Head of caudate nucleus (tissue), 42 donors: ENCODE measurements at regions not wholly inside any gene's neighbourhood (a gene's known extent, or its start where the extent isn't known, plus 50 kb on each side); places are given as distances from the start of the nearest gene placed in this dataset.

Experiments
- DNase-seq, 42 donors: peaks; one replicate each; pipeline versions ENCODE4 v3.0.0 to v3.0.0-alpha.2; 2020 to 2021; ENCODE audit warnings: mixed read lengths in 7 of 42
- intact Hi-C: fragments of 100-400 bp; cut with DNase I; formaldehyde crosslinking; loops from one replicate; pipeline ENCODE4 v1.15.0; 2022

GRCh38 chr2:120448961-120449810 lies 103.2 kb downstream of the INHBB start:
- intact Hi-C loops: no loop called here
- peak in 2 of 42 donors; percentile 10 to 23 for DNase-seq

- peak in 2 of 42 donors; percentile 8 for DNase-seq
- intact Hi-C loops: no loop called here
Measured at GRCh38 chr2:120450196-120450820, 104.4 kb downstream of the INHBB start.

GRCh38 chr2:120451334-120451733 lies 105.4 kb downstream of the INHBB start:
- DNase-seq: peak in 1 of 42 donors; percentile 3
- intact Hi-C loops: no loop called here

- intact Hi-C loops: no loop called here
Measured at GRCh38 chr2:120452131-120452530, 106.2 kb downstream of the INHBB start.

GRCh38 chr2:120452945-120453634 lies 107.2 kb downstream of the INHBB start:
- no peak for DNase-seq
- intact Hi-C loops: no loop called here

More at GRCh38 chr2:120452131-120452530, 106.2 kb downstream of the INHBB start:
- DNase-seq: no peak

- no peak for DNase-seq
Measured at GRCh38 chr2:120453635-120453998, 107.7 kb downstream of the INHBB start.

GRCh38 chr2:120454654-120455385 lies 108.9 kb downstream of the INHBB start:
- DNase-seq: no peak
- intact Hi-C loops: no loop called here

More at GRCh38 chr2:120453635-120453998, 107.7 kb downstream of the INHBB start:
- intact Hi-C loops: no loop called here

GRCh38 chr2:120455390-120455789 lies 109.5 kb downstream of the INHBB start:
- DNase-seq: no peak
- intact Hi-C loops: no loop called here

GRCh38 chr2:120456867-120457266 lies 110.9 kb downstream of the INHBB start:
- intact Hi-C loops: no loop called here
- no peak for DNase-seq

GRCh38 chr2:120460511-120460910 lies 114.6 kb downstream of the INHBB start:
- no peak for DNase-seq

GRCh38 chr2:120461092-120461491 lies 115.2 kb downstream of the INHBB start:
- no peak for DNase-seq

More at GRCh38 chr2:120460511-120460910, 114.6 kb downstream of the INHBB start:
- intact Hi-C loops: no loop called here

GRCh38 chr2:120461546-120462537 lies 115.9 kb downstream of the INHBB start:
- no peak for DNase-seq

More at GRCh38 chr2:120461092-120461491, 115.2 kb downstream of the INHBB start:
- intact Hi-C loops: no loop called here

GRCh38 chr2:120463527-120463926 lies 117.6 kb downstream of the INHBB start:
- DNase-seq: peak in 1 of 42 donors; percentile 16
- intact Hi-C loops: no loop called here

More at GRCh38 chr2:120461546-120462537, 115.9 kb downstream of the INHBB start:
- intact Hi-C loops: no loop called here

GRCh38 chr2:120463996-120464395 lies 118.1 kb downstream of the INHBB start:
- intact Hi-C loops: no loop called here
- no peak for DNase-seq

GRCh38 chr2:120464448-120464931 lies 118.6 kb downstream of the INHBB start:
- intact Hi-C loops: no loop called here
- no peak for DNase-seq

- no peak for DNase-seq
- intact Hi-C loops: no loop called here
Measured at GRCh38 chr2:120465012-120465700, 119.2 kb downstream of the INHBB start.

GRCh38 chr2:120465701-120465988 lies 119.7 kb downstream of the INHBB start:
- no peak for DNase-seq
- intact Hi-C loops: no loop called here
